GM21515 (cell line): ENCODE measurements at regions not wholly inside any gene's neighbourhood (a gene's known extent, or its start where the extent isn't known, plus 50 kb on each side); places are given as distances from the start of the nearest gene placed in this dataset.

Experiments used
- ATAC-seq: cut with Tn5 transposase; IDR thresholded peaks from one replicate; pipeline ENCODE4 v1.9.1; 2021; ENCODE audit not compliant: unreplicated experiment

DNA sequence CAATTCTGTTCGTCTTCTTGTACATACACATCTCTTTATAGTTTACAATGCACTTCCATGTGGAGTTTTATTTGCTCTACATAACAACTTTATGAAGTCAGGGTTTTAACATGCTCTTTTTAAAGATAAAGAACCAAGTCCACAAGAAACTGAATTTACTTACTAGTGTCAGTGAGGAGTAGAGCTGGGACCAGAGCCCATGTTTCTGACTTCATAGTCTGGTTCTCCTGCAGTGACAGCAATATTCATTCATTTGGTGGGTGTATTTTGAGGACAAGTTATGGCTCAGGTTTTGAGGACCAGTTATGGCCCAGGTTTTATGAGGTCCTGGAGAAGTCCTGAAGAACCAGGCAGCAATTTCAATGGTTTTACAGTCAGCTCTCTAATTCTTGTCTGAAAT is 481.9 kb upstream of the TNC start:
- ATAC-seq: no peak

DNA sequence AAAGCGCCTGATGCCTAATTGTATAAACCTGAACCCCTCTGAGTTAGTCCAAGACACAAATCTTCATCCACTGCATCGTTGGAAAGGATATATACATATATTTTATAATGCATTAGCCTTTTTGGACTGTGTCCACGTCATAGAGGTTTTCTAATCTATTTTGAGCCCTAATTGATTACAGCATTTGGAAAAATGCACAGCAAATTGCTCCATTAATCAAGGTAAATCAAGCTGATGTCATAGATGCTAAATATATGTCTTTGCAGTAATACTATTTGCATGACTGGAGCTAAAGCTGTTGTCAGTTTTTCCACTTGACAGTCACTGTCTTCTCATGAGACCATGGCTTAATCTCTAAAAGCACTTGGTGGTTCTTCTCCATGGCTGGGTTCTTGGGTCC is 483.5 kb upstream of the TNC start:
- no peak for ATAC-seq

DNA sequence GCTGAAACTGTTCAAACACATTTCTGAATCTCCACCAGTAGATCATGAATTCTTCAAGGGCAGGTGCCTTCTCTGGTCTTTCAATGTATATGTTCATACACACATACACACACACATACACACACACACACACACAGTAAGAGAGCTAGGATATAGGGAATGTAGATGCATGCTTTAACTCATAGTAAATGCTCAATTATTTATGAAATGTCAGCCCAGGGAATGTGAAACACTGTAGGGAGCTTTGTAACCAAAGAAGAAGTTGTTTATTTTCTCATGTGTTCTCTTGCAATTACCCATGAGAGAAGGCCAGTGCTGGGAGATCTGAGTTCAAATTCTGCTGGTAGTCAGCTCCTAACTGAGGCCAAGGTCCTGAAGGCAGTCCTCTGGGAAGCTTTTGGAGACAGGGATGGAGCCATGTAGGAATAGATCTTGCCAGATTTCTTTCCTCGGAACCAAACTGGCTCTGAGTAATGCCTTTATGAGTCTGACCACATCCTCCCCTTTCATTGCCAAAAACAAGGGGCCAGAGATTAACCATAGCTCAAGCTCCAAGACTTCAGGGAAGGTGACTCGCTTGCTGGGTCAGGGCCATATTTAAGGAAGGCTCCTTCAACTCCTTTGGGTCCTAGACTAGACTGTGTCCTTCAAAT is 487.0 kb upstream of the TNC start:
- no peak for ATAC-seq

DNA sequence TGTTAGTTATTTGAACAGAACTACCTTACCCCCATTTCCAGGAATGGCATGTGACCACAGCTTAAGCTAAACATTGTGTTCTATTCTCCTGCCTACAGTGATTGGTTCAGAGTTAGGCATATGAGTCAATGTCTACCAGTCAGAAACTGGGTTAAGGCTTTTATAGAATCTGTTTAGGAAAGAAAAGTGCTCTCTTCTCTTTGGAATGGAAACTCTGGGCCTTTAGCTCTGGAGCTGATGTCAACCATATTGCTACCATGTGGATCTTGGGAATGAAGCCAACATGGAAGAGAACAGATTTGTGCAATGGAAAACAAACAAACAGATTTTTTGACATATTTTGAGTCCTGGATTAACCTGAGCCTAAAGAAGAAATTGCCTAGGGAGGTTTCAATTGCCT is 488.9 kb upstream of the TNC start:
- ATAC-seq: no peak

DNA sequence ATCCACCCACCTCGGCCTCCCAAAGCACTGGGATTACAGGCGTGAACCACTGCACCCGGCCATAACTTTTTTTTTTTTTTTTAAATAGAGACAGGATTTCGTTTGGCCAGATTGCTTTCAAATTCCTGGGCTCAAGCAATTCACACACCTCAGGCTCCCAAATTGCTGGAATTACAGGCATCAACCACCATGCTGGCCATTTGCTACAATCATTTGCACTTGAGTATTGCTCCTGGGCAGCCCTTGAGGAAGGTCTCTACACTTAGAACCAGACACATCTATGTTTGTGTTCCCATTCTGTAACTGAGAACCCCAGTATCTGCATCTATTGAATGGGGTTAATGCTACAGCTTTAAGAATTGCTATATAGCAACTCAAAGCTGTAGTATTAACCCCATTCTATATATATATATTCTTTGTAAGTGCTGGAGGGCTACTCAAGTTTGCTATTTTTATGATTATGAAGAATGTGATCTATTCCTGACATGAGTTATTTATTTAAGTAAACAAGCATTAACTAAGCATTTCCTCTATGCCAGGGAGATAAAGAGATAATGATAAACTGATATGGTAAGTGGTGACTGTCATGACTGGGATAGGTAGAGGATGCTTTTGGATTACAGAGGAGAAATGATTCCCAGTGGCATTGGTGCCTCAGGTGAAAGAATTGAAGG is 496.5 kb upstream of the TNC start:
- no peak for ATAC-seq

DNA sequence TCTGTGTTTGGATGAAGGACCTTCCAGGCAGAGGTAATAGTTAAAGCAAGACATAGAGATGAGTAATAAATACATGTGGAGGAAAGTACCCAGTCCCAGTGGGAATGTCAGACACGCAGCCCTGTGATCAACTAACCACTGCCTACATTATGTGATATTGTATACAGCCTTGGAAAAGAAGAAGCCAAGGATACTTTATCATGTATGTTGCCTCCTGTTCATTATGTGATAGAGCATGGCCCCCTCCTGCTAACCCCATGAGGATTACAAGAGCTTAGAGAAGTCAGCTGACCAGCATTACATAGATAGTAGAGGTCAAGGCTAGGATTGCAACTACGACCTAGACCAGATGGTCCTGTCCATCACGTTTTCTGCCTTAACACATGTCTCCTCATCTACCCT is 497.0 kb upstream of the TNC start:
- ATAC-seq: no peak

DNA sequence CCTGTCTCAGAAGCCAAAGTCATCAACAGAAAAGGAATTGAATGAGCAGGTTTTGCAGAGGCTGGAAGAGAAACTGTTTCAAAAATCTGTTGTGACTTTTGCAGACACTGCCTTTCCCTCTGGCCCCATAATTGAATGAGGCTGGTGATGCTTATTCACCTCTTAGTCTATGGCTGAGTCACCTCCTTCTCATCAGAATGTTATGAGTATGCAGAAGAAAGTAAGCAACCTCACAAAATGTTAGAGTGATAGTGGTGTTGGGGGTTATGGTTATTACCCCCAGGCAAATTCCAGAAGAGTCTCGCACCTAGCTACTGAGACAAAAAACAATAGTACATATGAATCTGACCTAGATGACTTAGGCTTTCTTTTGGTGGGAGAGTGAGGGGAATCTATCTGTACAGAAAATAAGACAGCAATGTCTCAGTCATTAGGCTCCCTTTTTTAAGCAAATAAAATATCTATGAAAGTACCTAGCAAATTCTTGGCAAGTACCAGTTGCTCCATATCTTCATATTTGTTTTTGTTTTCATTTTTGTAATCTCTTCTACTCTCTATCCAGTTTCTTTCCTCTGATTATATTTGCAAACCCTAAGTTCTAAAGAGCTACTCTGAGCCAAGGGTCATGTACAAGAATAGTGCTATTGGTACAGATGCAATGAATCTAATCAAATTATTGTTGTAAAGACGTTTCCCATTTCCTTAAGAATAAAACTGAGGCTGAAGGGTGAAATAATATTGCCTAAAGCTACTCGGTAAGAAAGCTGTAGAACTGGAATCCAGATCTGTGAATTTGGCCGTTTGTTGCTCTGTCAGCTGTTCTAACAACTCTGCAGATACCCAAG is 498.1 kb upstream of the TNC start:
- ATAC-seq: no peak

DNA sequence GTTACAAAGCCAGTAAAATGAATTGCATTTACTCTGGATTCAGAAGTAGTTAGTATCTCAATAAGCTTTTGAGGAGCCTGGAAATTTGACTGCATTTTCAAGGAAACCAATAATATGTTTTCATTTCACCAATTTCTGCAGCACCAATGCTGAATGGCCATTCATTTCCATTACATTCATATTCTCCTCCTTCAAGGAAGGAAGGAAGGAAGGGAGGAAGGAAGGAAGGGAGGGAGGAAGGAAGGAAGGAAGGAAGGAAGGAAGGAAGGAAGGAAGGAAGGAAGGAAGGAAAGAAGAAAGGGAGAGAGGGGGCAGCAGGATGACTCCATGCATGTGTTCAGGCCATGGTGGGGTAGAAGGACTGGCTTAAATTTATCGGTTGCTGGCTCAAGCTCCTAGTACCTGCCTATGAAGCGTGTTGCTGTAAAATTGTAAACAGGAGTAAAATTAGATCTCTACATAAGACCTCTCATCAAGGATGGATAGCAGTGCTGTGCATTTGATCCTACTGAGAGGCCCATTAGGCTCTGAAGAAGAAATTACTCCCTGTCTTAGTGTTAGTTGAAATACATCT is 498.8 kb upstream of the TNC start:
- ATAC-seq: no peak

DNA sequence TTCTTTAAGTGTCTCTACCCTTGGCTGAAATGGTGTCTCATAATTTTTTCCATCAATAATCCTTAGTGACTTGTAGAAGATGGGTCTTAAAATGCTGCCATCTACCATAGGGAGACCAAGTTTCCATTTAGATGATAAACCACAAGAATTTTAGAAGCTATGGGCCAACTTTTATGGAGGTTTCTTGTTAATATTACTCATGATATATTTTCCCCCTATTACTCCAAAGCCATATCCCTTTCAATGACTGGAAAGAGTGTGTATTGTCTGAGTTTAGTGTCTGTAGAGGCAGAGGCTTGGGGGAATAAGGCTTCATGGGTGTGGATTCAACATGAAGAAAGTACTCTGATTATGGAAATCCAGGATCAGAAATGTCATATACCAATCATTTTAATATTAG is 507.3 kb upstream of the TNC start:
- ATAC-seq: no peak

DNA sequence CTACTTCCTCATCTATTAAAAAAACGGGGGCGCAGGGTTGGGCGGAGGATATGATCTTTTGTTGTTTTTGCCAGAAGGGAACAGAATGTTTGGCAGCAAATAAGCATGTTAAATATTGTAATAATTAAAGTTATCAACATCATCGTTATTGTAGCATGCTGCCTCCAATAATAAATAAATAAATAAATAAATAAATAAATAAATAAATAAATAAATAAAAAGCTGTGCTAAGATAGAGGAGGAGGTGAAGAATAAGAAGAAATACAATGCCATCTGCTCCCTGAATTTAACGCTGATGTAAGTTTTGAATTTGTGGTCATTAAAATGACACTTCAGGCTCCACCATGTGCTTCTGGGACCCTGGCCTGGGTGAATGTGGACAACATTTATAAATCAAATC is 508.0 kb upstream of the TNC start:
- ATAC-seq: no peak

DNA sequence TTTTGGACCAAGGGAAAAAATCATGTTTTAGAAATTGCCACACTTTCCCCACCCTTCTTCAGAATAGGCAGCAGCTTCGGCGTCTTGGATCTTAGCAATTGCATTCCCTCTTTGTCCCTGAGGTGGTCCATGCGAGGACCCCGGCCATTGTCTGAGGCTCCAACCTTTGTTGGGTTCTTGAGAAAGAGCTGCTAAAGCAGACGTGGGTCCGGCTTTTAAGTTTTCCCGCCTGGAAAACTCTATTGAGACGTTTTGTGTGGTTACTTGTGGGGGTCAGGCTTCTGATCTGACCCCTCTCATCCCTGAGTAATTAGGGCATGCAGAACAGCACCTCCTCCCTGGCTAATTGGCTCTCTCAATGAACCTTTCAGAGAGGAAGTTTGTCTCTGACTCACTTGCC is 509.6 kb upstream of the TNC start:
- no peak for ATAC-seq

DNA sequence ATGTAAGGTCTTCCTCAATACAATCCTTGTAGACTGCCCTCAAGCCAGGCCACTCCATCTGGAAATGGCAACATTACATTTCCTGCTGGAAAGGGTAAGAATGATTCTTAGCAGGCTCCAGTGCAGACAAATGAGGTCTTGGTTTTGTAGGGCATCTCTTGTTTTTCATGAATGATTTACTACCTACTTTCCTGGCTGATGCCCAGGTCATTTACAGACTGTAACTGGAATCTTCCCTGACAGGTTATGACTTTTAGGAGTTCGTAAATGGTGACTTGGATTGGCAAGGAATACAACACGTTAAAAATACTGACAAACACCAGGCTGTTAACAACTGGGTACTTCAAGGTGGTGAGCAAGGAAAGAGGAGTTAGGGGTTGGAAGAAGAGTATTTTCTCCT is 510.5 kb upstream of the TNC start:
- ATAC-seq: no peak

DNA sequence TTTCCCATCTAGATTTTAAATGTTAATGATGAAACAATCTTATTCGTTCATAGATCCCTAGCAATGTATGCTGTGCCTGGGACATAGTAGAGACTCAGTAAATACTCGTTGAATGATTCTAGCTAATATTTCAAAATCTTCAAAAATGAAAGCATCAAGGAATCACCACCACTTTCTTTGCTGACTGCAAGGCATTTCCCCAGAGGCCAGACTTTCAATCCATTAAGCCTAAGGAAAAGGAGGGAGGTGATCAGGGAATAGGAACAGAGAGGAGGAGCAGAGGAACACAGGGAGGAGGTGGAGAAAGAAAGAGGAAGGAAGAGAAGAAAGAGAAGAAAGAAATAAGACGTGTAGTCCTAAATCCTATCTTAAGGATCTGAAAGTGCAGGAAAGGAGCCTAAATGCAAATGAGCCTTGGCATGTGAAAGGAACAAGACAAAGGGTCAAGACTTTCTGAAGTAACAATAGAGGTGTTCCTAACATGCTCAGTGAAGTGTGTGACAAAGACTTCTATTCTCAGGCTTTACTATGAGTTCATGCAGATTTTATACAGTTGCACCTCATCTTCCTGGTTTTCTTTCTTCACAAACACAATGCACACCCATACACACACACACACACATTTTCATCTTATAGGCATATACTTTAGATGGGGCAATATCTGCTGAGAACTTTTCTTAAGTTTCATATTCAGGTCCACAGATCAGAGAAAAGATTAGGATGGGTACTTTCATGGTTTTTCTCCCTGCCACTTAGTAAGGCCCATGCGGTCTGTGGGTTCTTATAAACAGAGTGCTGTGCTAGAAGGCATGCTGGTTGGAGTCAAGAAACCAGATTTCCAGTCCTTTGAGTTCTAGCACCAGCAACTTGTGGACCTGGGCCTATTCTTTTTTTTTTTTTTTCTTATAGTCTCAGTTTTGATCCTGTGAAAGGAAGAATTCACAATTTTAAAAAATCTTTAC is 512.2 kb upstream of the TNC start:
- ATAC-seq: no peak

DNA sequence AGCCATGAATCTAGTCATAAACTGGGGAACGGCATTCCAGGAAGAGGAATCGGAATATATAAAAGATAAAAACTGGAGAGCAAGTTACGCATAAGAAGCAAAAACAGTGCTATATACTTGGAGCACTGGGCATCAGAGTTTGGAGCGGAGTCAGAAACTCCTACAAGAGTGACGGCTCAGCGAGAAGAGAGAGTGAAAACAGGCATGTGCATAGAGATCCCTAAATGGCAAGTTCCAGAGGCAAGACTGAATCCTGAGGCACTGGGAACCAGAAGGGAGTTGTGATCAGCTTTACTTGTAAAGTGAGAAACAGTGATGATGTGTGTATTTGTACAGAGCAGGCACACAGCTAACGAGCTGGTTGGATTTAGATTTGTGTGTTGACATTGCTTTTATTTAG is 514.4 kb upstream of the TNC start:
- ATAC-seq: no peak

DNA sequence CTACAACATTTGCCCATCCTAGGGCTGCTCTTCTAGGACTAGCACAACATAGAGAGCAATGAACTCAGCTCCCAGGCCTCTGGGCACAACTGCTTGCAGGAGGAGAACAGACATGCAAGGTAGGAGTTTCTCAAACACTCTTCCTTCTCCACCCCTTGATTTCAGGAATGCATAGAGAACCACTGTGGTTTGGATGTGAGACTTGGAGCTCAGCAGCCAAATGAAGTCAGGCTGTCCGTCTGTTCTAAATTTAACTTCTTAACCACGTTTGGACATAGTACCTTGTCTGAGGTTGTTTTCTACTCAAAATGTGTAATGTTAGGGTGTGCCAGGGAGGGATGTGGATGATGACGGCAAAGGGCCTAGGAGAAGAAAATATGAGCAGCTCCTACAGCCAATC is 515.1 kb upstream of the TNC start:
- ATAC-seq: no peak

DNA sequence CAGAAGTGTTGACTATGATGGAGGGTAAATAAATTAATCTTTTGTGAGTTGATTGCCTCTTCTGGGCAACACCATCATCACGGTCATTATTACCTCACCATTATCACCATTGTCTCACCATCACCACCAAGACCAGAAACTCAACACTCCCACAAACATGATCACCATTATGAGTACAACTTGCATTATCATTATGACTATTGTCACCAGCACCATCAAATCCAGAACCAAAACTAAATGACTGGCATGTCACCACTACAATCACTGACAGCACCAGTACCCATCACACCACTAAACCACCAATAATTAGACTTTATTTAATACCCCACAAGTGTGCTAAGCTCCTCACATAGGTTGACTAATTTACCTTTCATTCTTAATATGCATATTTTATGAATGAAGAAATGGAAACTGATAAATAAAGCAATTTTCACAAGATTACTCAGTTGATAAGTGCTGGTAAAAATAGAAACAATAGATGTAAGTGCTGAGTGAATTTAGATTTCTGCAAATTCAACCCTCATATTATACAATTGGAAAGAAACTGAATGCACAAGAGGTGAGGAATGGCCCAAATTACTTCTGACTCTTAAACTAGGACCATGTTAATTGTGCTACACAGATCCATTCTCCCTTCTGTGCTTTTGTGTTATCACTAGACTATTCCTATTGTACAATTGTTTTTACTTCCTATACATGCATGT is 517.8 kb upstream of the PAPPA start:
- ATAC-seq: no peak

DNA sequence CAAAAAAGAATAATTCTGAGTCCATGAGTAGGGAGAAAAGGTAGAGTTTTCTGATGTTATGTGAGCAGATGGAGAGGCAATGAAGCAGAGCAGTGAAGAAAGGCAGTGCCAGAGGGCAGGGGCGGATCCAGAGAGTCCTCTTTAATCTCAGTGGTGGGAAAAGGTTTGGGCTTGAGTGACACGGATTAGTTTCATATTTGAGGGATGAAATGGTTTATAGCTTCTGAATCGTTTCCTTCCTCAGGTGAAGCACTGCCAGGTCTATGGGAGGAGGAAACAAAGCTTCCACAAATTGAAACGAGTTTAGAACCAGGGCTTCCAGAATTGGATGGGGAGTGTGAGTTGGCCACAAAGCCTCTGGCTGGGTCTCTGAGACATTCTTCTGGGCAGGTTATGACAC is 517.0 kb upstream of the PAPPA start:
- ATAC-seq: no peak

DNA sequence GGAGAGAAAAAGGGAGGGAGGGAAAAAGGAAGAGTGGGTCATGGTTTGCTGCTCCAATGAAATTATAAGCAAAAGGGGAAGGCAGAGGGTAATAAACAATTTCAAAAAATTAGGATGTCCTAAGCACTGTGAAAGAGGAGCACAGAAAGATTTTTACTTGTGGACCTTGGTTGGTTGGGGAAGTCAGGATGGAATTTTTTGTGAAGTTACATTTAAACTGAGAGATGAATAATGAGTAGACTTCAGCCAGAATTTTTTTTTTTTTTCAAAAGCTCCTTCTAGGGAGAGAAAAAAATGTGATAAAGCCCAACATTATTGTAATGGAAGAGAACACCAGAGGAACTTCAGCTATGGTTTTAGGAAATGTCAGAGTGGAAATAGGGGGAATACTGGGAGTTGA is 515.9 kb upstream of the PAPPA start:
- no peak for ATAC-seq

DNA sequence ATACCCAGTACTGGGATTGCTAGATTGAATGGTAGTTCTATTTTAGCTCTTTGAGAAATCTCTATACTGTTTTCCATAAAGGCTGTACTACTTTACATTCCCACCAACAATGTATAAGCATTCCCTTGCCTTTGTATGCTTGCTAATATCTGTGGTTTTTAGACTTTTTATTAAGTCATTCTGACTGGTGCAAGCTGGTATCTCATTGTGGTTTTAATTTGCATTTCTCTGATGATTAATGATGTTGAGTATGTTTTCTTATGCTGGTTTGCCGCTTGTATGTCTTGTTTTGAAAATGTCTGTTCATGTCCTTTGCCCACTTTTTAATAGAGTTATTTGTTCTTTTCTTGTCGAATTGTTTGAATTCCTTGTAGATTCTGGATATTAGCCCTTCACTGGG is 512.7 kb upstream of the PAPPA start:
- no peak for ATAC-seq

DNA sequence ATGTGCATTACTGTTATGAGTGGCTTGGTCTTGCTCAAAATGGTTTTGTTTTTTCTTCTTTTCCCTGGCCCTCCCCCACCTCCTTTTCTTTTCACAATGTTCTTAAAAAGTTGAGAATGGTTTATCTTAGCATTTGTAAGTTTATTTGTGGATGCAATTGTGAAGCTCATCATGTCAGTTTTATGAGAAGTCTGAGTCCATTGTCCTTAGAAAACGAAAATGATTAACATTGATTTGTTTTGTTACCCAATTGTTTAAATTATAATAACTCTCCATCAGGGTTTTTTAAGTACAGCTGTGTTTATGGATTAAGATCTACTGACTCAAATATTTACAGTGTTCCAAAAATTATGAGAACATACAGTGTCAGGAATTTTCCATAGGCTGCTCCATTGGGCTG is 511.3 kb upstream of the PAPPA start:
- ATAC-seq: no peak
